Mucosa of descending colon (tissue), 3 donors: ENCODE measurements at regions not wholly inside any gene's neighbourhood (a gene's known extent, or its start where the extent isn't known, plus 50 kb on each side); places are given as distances from the start of the nearest gene placed in this dataset.
A peak's percentile ranks its signal among the peaks of the same experiment; 100 is the strongest.
"Not testable (repeated sequence)": the region's sequence is repeated elsewhere in the genome, so short reads cannot be mapped to it uniquely, and the experiment has no call there.

ENCODE experiments used
- ATAC-seq: fragments of 200-7000 bp; cut with Tn5 transposase; one replicate; pipeline ENCODE4 v1.9.1; 2020; ENCODE audit warnings: mild to moderate bottlenecking, moderate library complexity
- DNase-seq, 3 donors: peaks; one replicate each; pipeline ENCODE4 v3.0.0-alpha.2; 2020
- H3K36me3 ChIP-seq: fragments of 200-600 bp; one replicate; pipeline ENCODE4 v1.8.0; 2021; ENCODE audit warnings: low read depth, mild to moderate bottlenecking
- H3K4me1 ChIP-seq: fragments of 200-600 bp; one replicate; pipeline ENCODE4 v1.8.0; 2021; ENCODE audit warnings: low read depth, mild to moderate bottlenecking
- H3K4me3 ChIP-seq: fragments of 200-600 bp; one replicate; pipeline ENCODE4 v1.8.0; 2021; ENCODE audit warnings: mild to moderate bottlenecking
- H3K9me3 ChIP-seq: fragments of 200-600 bp; one replicate; pipeline ENCODE4 v1.8.0; 2021; ENCODE audit warnings: mild to moderate bottlenecking
- intact Hi-C, 2 donors: fragments of 100-400 bp; cut with DNase I in 1 of 2; cut with micrococcal nuclease in 1 of 2; formaldehyde crosslinking; loops; one replicate each; pipeline versions ENCODE4 v1.11.0 to v1.11.1; 2022; cut with DNase I, micrococcal nuclease
- TF ChIP-seq, protein P1 (sequence below): fragments of 200-600 bp; IDR thresholded peaks from one replicate; pipeline ENCODE4 v1.8.0; 2022; ENCODE audit warnings: antibody characterized with exemption, mild to moderate bottlenecking
- donor health status: DM: no; HTN: no; CAD: no; lungs with moderate emphysema.
- donor health status: DM: no; HTN: no; CAD: no.
- donor health status: DM: no; HTN: yes; CAD: no.

DNA sequence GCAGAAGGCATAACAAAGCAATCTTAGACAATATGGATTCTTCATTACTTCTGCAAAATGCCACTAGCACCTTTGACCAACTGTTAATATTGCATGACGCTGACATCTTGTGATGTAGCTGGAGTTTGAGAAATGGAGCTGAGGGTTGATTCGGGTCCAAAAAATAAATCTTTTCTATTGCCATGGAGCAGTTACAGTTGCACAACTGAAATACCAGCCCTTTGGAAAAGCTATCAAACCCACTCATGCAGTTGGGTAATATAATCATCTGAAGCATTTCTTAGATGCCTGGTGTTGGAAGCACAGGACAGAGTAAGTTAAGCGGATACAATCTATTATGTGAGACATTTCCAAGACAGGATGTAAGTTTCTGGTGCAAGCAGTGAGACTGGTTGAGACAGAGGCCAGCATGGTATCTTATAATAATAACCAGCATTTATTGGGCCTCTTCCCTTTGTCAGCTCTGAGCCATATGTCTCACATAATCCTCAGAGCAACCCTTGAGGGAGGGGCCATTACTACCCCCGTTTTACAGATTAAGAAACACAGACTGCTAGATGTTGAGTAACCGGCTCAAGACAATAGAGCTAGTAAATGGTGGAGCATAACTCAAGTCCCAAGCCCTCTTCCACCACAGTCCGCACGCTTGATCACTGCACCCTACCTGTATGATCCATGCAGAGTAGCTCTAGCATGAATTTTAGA lies 74.9 kb upstream of the CAPRIN1 start:
- ATAC-seq, result no peak
- no peak for DNase-seq
- intact Hi-C loops, result loop anchor here (10.0 kb wide), 2 partner anchors 112 to 122 kb away; no protein-coding TSS in a partner anchor

DNA sequence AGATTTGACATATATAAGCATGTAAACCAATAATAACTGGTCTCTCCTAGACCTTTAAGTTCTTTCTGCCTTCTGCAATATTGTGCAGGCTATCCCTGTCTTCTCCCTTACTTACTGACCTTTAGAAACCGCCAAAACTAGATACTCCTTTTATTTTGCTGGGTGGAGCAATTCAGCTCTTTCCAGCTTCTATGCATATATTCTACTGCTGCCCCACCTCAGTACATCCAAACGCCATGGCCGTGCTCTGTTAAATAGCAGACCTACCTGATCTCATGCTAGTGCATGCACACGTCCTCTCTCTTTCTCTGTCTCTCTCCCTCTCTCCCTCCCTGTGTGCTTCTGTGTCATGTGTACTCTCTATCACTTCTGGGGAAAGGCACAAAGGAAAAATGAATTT lies 76.7 kb upstream of the CAPRIN1 start:
- Histone ChIP-seq H3K4me3 (no peak overlapping the region), H3K9me3 (no peaks in the 10 kb centered on the region), H3K4me1 (no peaks in the 10 kb centered on the region), H3K36me3 (no peaks in the 10 kb centered on the region)
- intact Hi-C loops, result loop anchor here (10.0 kb wide), 2 partner anchors 110 to 120 kb away; no protein-coding TSS in a partner anchor
- DNase-seq (no peak), ATAC-seq (no peak)
- TF ChIP-seq, protein P1, sequence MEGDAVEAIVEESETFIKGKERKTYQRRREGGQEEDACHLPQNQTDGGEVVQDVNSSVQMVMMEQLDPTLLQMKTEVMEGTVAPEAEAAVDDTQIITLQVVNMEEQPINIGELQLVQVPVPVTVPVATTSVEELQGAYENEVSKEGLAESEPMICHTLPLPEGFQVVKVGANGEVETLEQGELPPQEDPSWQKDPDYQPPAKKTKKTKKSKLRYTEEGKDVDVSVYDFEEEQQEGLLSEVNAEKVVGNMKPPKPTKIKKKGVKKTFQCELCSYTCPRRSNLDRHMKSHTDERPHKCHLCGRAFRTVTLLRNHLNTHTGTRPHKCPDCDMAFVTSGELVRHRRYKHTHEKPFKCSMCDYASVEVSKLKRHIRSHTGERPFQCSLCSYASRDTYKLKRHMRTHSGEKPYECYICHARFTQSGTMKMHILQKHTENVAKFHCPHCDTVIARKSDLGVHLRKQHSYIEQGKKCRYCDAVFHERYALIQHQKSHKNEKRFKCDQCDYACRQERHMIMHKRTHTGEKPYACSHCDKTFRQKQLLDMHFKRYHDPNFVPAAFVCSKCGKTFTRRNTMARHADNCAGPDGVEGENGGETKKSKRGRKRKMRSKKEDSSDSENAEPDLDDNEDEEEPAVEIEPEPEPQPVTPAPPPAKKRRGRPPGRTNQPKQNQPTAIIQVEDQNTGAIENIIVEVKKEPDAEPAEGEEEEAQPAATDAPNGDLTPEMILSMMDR, result no peak

More for the DNA sequence above, 74.9 kb upstream of the CAPRIN1 start:
- Histone ChIP-seq H3K9me3 (no peaks in the 10 kb centered on the region), H3K4me3 (no peak overlapping the region), H3K36me3 (no peaks in the 10 kb centered on the region), H3K4me1 (no peaks in the 10 kb centered on the region)
- TF ChIP-seq, protein P1, result no peak

DNA sequence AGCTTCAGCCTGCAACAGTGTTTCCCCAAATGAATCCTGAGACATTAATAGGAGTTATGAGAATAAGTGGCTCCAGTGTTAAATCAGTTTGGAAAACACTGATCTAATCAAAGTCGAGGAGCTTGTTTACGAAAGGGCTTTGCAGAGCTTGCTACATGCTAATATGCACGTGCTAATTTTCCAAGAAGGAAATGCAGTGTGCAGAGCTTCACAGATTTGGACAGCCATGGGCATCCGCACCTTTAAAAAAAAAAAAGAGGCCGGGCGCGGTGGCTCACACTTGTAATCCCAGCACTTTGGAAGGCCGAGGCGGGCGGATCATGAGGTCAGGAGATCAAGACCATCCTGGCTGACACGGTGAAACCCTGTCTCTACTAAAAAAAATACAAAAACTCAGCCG lies 79.7 kb upstream of the LMO2 start:
- not testable (repeated sequence) for H3K4me1 ChIP-seq, H3K9me3 ChIP-seq, H3K4me3 ChIP-seq, ATAC-seq, DNase-seq, H3K36me3 ChIP-seq
- intact Hi-C loops, result loop anchor here (10.0 kb wide), 2 partner anchors 107 to 117 kb away; no protein-coding TSS in a partner anchor

DNA sequence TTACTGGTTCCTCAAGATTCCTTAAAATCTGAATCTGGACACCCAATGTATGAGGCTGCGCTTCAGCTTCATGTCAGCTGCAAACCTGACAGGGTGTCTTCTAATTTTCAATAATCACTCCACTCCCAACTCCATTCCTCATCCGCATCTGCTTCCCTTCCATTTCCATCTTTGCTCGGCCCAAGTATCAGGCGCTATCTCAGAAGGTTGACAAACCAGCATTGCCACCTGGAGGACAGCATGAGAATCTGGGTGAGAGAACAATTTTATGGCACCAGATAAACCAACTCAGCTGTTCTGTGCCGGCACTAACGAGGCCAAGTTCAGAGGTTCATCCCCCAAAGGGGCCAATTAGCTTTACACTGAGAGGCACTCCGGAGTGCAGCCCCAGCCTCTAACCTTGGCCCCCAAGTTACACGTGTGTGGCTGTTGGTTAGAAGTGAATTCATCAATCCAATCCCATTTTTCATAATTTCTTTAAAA lies 79.1 kb upstream of the LMO2 start:
- Histone ChIP-seq H3K4me3 (no peak overlapping the region), H3K36me3 (no peaks in the 10 kb centered on the region), H3K9me3 (no peaks in the 10 kb centered on the region), H3K4me1 (no peaks in the 10 kb centered on the region)
- TF ChIP-seq, protein P1, result peak; percentile 36
- ATAC-seq (peak; percentile 80), DNase-seq (peak in 1 of 3 donors; percentile 56)
- intact Hi-C loops, result loop anchor here (10.0 kb wide), 2 partner anchors 106 to 116 kb away; no protein-coding TSS in a partner anchor

DNA sequence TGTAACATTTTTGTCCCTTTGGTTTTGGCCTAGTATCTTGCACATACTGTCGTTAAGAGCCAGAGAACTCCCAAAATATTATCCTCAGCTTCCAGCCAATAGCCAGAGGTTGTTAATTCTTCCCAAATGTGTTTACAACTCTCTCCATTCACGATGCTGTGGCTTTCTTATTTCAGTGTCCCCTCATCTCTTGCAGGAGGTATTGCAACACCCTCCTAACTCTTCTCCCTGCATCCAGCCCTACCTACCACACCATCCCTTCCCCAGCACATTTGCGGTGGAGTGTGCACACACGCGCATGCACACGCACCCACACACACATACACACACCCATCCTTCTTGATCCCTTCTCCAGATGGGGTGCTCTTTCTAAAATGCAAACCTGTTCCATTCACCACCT lies 75.6 kb upstream of the LMO2 start:
- TF ChIP-seq, protein P1, result no peak
- H3K9me3 ChIP-seq, result no peaks in the 10 kb centered on the region
- no peaks in the 10 kb centered on the region for H3K4me1 ChIP-seq
- H3K36me3 ChIP-seq, result no peaks in the 10 kb centered on the region
- no peak overlapping the region for H3K4me3 ChIP-seq
- ATAC-seq (no peak), DNase-seq (no peak)
- intact Hi-C loops, result no loop called here

DNA sequence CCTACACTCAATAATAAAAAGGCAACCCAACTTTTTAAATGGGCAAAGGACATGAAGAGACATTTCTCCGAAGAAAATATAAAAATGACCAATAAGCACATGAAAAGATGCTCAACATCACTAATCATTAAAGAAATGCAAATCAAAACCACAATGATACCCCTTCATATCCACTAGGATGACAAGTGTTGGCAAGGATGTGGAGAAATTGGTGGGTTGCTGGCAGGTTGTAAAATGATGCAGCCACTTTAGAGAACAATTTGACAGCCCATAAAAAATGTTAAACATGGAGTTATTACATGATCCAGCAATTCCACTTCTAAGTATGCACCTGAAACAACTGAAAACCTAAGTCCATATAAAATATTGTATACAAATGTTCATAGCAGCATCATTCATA lies 73.2 kb upstream of the LMO2 start:
- no peaks in the 10 kb centered on the region for H3K9me3 ChIP-seq
- TF ChIP-seq, protein P1, result no peak
- no peak for ATAC-seq
- no peak for DNase-seq
- H3K4me1 ChIP-seq, result no peaks in the 10 kb centered on the region
- intact Hi-C loops, result no loop called here
- H3K4me3 ChIP-seq, result no peak overlapping the region
- no peaks in the 10 kb centered on the region for H3K36me3 ChIP-seq
